HuH-7.5 (cell line): ENCODE measurements at regions not wholly inside any gene's neighbourhood (a gene's known extent, or its start where the extent isn't known, plus 50 kb on each side); places are given as distances from the start of the nearest gene placed in this dataset.

ENCODE experiments used
- DNase-seq: peaks from one replicate; pipeline ENCODE4 v3.0.0; 2011; ENCODE audit warnings: low spot score

GRCh38 chr5:89407054-89407453, 524.1 kb upstream of the MEF2C start:
- no peak for DNase-seq

GRCh38 chr5:89401659-89402058, 518.7 kb upstream of the MEF2C start:
- DNase-seq: no peak

DNA sequence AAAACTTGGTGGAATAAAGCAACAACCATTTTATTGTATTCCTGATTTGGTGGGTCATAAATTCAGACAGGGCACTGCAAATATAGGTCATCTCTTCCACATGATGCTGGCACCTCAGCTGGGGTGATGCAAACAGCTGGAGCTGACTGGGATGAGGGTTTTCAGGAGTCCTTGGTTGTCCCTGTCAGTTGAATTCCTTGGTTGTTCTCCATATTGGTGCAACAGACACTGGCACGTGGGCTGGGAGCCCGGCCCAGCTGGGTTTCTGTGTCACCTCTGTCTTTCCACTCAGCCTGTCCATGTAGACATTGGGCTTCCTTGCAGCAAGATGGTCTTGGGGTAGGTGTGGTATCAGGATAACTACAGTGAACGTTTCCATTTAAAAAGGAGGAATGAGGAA, 518.0 kb upstream of the MEF2C start:
- DNase-seq: no peak

- DNase-seq: no peak
These were observed 516.6 kb upstream of the MEF2C start for GRCh38 chr5:89399548-89399947.

- DNase-seq: no peak
These were observed 514.1 kb upstream of the MEF2C start for GRCh38 chr5:89397096-89397495.

- DNase-seq: no peak
These were observed 513.4 kb upstream of the MEF2C start for GRCh38 chr5:89396278-89396954.

- DNase-seq: no peak
These were observed 512.1 kb upstream of the MEF2C start for GRCh38 chr5:89395111-89395510.

DNA sequence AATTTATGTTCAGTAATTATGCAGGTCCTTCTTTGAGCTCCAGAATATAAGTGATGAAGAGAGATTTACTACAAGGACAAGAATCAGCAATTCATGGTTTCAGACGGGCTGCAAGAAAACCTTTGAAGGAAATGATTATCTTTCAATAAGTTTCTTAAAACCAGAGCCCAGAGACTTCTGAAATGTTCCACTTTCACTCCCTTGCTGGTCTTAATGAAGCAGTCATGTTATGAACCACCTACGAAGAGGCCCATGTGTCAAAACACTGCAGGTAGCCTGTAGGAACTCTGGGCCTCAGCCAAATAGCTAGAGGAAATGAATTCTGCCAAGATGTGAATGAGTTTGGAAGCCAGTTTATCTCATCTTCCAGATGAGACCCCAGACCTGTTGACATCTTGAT, 505.9 kb upstream of the MEF2C start:
- DNase-seq: no peak

- no peak for DNase-seq
These were observed 501.4 kb upstream of the MEF2C start for GRCh38 chr5:89384391-89384790.

- DNase-seq: no peak
These were observed 497.7 kb upstream of the MEF2C start for GRCh38 chr5:89380635-89381034.

GRCh38 chr5:89377767-89378455, 494.9 kb upstream of the MEF2C start:
- no peak for DNase-seq

DNA sequence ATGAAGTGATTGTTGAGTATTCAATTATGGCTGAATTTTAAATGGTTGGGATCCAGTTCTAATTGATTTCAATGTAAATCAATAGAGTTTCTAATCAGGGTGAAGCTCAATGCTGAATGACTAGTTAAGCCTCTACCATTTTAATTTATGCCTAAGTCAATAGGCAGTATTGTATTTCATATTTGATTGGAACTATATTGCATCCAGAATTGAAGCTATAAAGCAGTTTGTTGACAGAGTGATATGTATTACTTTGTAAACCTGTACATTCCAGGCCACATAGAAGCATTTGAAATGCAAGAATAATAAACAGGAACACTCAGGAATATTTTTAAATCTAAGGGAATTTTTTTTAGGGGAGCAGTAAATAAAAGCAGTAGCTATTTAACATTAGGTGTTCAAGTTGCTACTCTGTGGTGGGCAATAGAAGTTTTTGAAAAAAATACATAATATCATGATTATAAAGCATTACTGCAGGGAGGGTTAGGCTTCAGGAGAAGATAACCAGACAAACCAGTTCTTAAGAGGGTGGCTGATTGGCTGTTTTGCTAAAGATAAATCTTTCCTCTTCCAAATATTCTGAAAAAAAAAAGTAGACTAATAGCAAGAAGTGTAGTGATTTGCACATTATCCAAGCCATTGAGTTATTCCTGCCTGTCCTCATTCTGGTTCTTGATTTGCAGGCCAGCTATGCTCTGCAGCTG, 492.0 kb upstream of the MEF2C start:
- DNase-seq: no peak

DNA sequence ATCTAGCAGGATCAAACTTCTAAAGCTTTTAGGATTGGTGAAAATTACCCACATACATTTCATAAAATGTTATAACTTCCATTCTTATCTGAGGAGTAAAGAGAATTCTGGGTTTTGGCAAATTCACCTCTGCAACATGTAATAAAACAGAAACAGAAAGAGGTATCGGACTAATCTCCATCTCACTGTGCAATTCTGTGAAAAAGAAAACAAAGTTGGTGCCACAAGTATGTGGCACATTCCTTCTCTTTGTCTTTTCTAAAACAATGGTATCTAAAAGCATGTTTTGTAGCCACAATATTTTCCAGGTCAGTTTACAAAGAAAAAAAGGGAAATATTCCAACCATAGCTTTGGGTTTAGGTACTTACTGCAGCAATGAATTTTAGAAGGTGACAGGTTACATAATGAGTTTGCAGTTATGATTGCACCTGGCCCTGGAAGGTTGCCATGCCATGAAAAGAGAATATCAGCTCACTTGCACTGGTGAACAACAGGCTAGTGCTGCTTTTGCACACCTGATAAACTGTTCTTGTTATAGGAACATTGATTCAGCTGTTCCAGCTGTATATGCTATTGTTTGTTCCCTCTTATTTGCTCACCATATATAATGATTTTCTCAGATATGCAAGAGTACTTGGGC, 491.3 kb upstream of the MEF2C start:
- no peak for DNase-seq

DNA sequence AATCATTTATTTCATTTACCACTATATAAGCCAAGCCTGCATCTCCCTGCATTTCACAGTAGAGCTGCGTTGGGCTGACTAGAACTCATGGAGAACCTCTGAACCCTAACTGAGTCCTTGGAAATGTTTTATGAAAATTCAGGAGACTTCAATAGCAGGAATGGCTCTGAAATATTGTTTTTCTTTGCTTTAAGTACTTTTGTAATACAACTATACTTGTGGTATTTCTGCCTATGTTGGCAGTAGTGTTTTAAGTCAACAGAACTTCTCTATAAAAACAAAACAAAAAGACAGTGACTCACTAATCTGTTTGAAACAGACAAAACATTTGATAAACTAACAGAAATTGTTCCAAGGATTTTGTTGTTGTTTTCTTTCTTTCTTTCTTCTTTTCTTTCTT, 489.2 kb upstream of the MEF2C start:
- DNase-seq: no peak

- no peak for DNase-seq
These were observed 488.7 kb upstream of the MEF2C start for GRCh38 chr5:89371646-89372045.

- DNase-seq: no peak
These were observed 476.1 kb upstream of the MEF2C start for GRCh38 chr5:89359046-89359445.

DNA sequence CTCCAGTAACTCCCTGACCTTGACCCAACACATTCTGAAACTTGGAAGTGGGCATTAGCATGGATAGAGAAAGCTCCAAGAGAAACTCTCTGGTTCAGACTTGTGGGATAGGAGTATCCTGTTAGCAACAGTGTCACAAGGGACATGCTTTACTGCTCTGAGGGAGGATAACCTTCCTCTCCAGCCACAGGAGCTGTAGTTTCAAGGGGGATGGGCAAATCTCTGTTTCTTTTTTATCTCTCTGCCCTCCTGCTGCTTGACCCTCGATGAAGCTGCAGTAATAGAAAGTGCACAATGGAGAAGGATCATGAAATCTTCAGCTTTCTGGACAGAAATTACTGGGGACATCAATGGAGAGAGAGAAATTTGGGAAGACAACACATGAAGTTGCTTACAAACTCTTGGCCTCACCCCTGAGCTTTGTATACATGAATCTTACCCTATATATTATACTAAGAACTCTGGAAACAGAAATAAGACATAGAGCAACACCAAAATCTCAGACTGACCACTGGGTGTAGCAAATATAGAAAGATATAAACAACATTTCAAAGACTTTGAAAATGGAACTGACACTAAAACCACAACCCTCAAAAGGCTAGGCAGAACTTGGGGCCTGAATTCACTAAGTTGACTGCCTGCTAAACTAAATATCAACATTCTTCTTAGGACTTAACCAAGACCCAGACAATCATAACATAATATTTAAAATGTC, 471.0 kb upstream of the MEF2C start:
- DNase-seq: no peak

DNA sequence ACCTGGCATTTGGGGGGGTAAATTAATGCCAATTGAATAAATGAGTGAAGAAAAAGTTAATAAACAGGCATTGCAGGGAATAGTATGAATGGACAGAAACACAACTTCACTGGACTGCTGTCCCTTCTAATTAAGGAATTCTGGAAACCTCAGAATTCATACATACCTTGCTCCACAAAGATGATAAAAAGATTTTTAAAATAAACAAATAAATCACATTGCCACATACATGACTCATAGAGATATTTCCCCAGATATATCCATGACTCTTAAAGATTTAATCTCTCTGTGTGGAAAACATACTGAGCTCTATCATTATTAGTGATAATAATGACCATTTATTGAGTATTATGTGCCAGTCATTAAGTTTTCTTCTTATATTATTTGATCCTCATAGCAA, 469.0 kb upstream of the MEF2C start:
- DNase-seq: no peak

GRCh38 chr5:89351222-89351621, 468.2 kb upstream of the MEF2C start:
- DNase-seq: no peak

DNA sequence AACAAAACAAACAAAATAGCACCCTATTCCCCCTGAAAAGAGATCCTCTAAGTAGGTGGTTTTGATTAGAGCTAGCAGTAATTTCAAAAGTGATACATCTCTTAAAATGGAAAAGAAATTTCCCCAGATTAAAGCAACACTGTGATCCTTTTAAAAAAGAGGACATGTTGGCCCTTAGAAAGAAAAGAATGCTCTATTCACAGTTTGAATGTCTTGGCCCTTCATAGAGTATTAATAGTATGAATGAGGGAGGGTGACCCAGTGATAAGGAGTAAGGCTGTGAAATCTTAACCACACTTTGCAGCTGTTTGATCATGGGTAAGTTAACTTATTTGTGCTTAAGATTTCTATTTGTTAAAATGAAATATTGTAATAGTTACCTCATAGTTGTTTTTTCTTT, 467.7 kb upstream of the MEF2C start:
- no peak for DNase-seq

GRCh38 chr5:89349246-89349980, 466.4 kb upstream of the MEF2C start:
- DNase-seq: no peak

DNA sequence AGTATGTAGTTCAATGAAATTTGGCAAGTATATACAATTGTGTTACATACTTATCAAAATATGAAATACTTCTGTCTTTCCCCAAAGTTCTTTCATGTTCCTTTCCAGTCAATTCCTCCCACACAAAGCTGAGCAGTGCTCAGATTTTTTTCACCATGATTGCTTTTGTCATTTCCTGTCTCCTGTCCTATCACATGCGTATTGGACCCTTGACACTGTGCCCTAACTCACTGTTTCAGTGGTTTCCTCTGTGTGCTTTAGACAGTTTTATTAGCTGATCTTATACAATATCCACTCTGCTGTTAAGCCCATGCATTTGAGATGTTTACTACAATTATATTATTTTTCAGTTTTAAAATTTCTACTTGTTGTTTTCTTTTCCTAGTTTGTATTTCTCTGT, 463.6 kb upstream of the MEF2C start:
- DNase-seq: no peak
